Fibroblast of the aortic adventitia (primary cell): ENCODE measurements at regions not wholly inside any gene's neighbourhood (a gene's known extent, or its start where the extent isn't known, plus 50 kb on each side); places are given as distances from the start of the nearest gene placed in this dataset.

Experiments
- DNase-seq: peaks from one replicate; pipeline ENCODE4 v3.0.0-alpha.2; 2010; ENCODE audit warnings: low read depth
- H3K4me3 ChIP-seq: 2 replicates; pipeline ENCODE4 v1.5.1; 2011; ENCODE audit warnings: low read depth, mild to moderate bottlenecking, control low read depth, low read length, moderate library complexity
- TF ChIP-seq, protein P1 (sequence below): IDR thresholded peaks from 2 replicates; pipeline ENCODE4 v1.5.1; 2011; ENCODE audit warnings: mild to moderate bottlenecking, low read length, control low read depth, inconsistent platforms; ENCODE audit not compliant: insufficient read depth

DNA sequence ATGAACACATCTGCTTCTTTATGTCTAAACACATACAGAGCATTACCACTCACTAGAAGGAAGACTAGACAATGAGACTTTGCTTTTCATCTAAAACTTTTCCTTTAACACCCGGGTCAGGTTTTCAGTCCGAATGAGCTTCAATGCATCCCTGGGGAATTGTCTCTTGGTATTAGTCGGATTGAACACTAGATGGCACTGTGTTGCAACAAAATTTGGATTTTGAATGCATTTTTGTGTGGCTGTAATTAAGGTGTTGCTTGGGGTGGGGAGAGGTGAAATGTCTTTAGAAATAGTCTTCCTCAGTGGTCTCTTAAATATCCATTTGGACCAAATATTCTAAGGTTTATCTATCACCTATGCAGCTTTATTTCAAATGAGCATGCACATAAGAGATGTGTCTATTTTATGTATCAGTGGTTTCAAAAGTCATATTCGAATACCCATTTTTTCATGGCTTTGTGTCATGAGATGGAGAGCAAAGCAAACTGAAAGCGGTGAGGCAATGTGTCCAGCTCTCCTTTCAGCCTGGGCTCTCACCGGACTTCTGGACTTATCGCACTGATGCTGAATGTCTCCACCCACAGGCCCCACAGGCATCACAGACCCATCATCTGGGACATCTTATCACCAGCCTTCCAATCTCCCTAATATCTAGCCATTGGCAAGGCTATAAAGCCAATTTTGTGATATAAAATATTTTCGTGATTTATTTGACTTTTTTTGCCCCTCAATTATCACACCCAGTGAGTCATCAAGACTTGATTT is 510.3 kb downstream of the RNF144A start:
- no peak overlapping the region for H3K4me3 ChIP-seq
- peak; percentile 82 for DNase-seq

DNA sequence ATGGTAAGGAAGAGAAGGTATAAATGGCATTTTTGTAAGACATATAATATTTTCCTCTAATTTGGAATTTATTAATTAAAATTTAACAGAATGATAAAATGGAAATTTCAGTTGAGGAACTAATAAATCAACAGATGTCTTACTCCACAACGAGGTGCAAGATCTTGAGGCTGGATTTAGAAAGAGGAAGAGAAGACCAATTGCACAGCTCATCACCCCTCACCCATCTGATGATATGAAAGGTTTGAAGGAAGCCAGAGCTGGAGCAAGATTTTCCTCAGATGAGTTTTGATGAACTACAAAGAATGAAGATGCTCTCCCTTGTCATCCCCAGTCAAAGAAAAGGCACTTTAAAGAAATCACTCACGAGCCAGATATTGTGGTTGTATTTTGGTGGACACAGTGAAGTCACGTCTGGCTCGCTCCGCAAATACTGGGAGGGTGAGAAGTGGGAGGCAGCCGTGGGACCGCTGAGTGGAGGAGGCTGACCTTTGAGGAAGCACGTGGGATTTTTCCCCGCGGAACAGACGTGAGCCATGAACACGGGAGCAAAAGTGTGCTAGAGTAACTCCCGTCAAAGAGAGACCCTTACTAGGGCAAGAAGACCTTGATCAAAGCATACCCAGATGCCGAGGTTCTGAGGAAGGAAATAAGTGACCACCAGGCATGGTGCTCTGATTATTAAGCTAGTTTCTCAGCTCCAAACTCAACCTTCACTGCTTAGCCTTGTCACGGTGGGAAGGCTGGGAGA is 511.4 kb downstream of the RNF144A start:
- H3K4me3 ChIP-seq, result no peak overlapping the region
- TF ChIP-seq, protein P1, sequence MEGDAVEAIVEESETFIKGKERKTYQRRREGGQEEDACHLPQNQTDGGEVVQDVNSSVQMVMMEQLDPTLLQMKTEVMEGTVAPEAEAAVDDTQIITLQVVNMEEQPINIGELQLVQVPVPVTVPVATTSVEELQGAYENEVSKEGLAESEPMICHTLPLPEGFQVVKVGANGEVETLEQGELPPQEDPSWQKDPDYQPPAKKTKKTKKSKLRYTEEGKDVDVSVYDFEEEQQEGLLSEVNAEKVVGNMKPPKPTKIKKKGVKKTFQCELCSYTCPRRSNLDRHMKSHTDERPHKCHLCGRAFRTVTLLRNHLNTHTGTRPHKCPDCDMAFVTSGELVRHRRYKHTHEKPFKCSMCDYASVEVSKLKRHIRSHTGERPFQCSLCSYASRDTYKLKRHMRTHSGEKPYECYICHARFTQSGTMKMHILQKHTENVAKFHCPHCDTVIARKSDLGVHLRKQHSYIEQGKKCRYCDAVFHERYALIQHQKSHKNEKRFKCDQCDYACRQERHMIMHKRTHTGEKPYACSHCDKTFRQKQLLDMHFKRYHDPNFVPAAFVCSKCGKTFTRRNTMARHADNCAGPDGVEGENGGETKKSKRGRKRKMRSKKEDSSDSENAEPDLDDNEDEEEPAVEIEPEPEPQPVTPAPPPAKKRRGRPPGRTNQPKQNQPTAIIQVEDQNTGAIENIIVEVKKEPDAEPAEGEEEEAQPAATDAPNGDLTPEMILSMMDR, result no peak
- no peak for DNase-seq

More for the DNA sequence above, 510.3 kb downstream of the RNF144A start:
- TF ChIP-seq, protein P1, result peak; percentile 62

DNA sequence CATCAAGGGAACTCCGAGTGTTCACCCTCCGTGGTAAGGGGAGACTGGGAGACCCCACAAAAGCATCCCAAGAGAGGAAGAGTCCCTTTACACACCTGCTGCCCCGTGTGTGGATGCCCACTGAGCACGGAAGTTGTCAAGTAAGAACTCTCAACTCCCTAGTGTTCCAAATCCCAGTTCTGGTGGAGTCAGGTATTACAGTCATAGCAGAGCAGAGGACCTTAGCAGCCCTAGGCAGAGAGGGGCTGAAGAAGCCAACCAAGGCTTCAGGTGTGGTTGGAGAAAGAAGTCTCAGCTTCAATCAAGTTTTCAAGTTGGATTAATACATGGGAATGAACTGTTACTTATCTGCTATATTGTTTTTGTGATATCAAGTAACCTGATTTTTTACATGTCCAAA is 512.5 kb downstream of the RNF144A start:
- no peak overlapping the region for H3K4me3 ChIP-seq
- TF ChIP-seq, protein P1, result peak; percentile 7
- DNase-seq, result no peak

DNA sequence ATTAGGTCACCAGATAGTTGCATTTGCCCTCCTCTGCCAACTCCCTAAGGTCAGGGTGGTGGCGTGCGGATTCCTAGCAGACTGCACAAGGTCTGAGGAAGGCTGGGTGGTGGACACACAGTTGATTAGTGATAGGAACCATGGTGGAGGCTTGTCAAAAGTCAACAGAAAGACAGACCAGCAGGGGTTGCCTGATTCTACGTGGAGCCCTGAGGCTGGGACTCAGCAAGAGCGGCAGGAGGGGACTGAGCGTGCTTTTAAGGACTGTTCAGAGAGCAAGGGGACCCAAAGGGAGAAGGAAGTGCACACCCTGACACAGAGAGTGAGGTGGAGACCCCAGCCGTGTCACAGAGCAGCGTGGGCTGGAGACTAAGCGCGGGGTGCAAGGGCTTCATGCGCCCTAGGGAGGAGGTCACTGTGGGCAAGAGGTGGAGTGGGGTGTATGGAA is 513.2 kb downstream of the RNF144A start:
- no peak for DNase-seq
- TF ChIP-seq, protein P1, result no peak
- H3K4me3 ChIP-seq, result no peak overlapping the region

DNA sequence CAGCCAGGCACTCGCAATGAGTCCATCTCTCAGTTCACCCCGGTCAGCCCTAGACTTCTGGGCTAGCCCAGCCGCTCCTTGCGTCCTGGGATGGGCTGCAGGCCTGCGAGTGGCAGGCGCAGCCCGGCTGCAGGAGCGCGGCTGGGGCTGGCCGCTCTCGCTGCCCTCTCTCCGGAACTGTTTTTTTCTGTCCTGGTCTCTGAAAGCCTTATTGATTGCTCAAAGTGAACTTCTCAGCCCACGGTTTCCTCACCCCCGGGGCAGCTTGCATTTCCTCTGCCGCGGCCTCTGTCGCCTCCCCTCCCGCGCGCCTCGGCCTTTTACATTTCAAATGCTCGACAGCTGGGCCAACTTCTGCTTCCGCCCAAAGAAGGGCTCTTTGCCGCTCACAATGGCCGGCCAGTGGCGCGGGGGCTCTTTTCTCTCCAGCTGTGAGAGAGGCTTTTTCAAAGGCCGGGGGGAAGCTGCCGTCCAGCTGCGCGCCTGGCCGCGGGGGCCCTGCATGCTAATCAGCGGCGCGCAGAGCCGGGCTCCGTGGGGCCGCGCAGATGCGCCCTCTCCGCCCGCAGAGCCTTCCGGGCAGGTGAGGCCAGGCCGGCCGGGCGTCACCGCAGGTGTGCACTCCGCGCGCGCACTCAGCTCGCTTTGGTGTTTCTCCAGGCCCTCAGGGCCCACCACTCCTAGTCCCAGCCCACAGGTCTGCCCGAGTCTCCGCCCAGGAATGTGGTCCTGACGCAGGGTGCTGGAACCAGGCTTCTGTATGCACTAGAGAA is 513.8 kb downstream of the RNF144A start:
- H3K4me3 ChIP-seq, result no peak overlapping the region
- no peak for DNase-seq
- TF ChIP-seq, protein P1, result no peak

DNA sequence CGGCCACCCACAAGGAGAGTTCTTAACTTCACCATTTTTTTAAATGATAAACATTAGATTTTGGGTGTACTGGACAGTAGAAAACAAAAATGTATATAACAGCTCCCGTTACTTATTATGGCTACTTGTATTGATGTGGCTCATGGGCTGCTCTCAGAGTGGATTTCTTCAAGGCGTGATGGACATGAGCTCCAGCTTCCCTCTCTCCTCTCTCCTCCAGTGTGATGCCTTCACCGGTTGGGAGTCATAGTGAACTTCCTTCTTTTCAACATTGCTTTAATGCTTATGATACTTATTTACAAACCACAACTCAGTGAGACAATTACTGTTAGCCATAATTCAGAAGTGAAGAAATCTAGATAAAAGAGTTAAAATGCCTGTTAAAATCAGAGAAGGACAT is 515.2 kb downstream of the RNF144A start:
- TF ChIP-seq, protein P1, result no peak
- no peak for DNase-seq
- H3K4me3 ChIP-seq, result no peak overlapping the region
